IMR-90 (cell line): ENCODE measurements at regions not wholly inside any gene's neighbourhood (a gene's known extent, or its start where the extent isn't known, plus 50 kb on each side); places are given as distances from the start of the nearest gene placed in this dataset.

Experiments
- ATAC-seq: fragments of 200-7000 bp; cut with Tn5 transposase; 2 replicates; pipeline ENCODE4 v1.9.1; 2020; ENCODE audit warnings: low read depth, mild to moderate bottlenecking, moderate library complexity
- BruUV-seq: library from RNA; stranded (reverse); fragments of 400-500 nt; replicated peaks from 2 replicates; lab custom pipeline; 2021; lab: Mats Ljungman, UMichigan
- CTCF ChIA-PET: fragments of 300-600 bp; formaldehyde crosslinking; extraction: SDS; loops from one replicate; lab custom pipeline; 2021; ENCODE audit warnings: antibody characterized with exemption; lab: Yijun Ruan, JAX
- POLR2A ChIA-PET: fragments of 300-600 bp; sonication (Branson Sonifier 250); formaldehyde crosslinking; loops from one replicate; lab custom pipeline; 2022; ENCODE audit warnings: antibody characterized with exemption; ENCODE audit not compliant: unreplicated experiment; lab: Charles Lee
- DNase-seq: peaks from one replicate; pipeline ENCODE4 v3.0.0; 2013
- H2AFZ ChIP-seq: replicated peaks from 2 replicates; pipeline ENCODE3; 2013; ENCODE audit warnings: low read length, mild to moderate bottlenecking; ENCODE audit not compliant: poor library complexity
- H2AK5ac ChIP-seq: 2 replicates; pipeline ENCODE4 v1.6.1; 2013; ENCODE audit warnings: low read depth, low read length, inconsistent platforms
- H2AK9ac ChIP-seq: replicated peaks from 2 replicates; pipeline ENCODE3; 2013; ENCODE audit warnings: mild to moderate bottlenecking, low read depth, low read length, moderate library complexity; ENCODE audit not compliant: poor library complexity
- H2BK120ac ChIP-seq: 2 replicates; pipeline ENCODE4 v1.6.1; 2013; ENCODE audit warnings: low read depth, low read length, inconsistent platforms
- H2BK15ac ChIP-seq: 3 replicates; pipeline ENCODE4 v1.6.1; 2013; ENCODE audit warnings: low read depth, low read length, inconsistent platforms
- H2BK20ac ChIP-seq: 2 replicates; pipeline ENCODE4 v1.6.1; 2013; ENCODE audit warnings: low read depth, mild to moderate bottlenecking, inconsistent platforms, low read length, moderate library complexity
- H2BK5ac ChIP-seq: 2 replicates; pipeline ENCODE4 v1.6.1; 2013; ENCODE audit warnings: mild to moderate bottlenecking, low read depth, low read length, inconsistent platforms; ENCODE audit not compliant: poor library complexity, severe bottlenecking
- H3K14ac ChIP-seq: replicated peaks from 2 replicates; pipeline ENCODE4 v1.6.1; 2013; ENCODE audit warnings: low read depth, low read length, inconsistent platforms
- H3K18ac ChIP-seq: 2 replicates; pipeline ENCODE4 v1.6.1; 2013; ENCODE audit warnings: low read depth, low read length, control low read depth
- H3K23ac ChIP-seq: 2 replicates; pipeline ENCODE4 v1.6.1; 2013; ENCODE audit warnings: low read depth, low read length, inconsistent platforms
- H3K27ac ChIP-seq: 2 replicates; pipeline ENCODE4 v1.5.1; 2013; ENCODE audit warnings: mild to moderate bottlenecking, control low read depth, low read length; ENCODE audit not compliant: insufficient read depth
- H3K27me3 ChIP-seq: 2 replicates; pipeline ENCODE4 v1.6.1; 2013; ENCODE audit warnings: low read length; ENCODE audit not compliant: control insufficient read depth, insufficient read depth
- H3K36me3 ChIP-seq: 2 replicates; pipeline ENCODE4 v1.6.1; 2013; ENCODE audit warnings: low read length, mixed read lengths; ENCODE audit not compliant: control insufficient read depth, insufficient read depth
- H3K4ac ChIP-seq: 2 replicates; pipeline ENCODE4 v1.6.1; 2013; ENCODE audit warnings: low read depth, low read length, inconsistent platforms
- H3K4me1 ChIP-seq: 2 replicates; pipeline ENCODE4 v1.6.1; 2013; ENCODE audit warnings: low read length, mixed read lengths; ENCODE audit not compliant: control insufficient read depth, insufficient read depth
- H3K4me2 ChIP-seq: 2 replicates; pipeline ENCODE4 v1.6.1; 2013; ENCODE audit warnings: low read depth, mild to moderate bottlenecking, control low read depth, low read length, moderate library complexity
- H3K4me3 ChIP-seq: 2 replicates; pipeline ENCODE4 v1.5.1; 2013; ENCODE audit warnings: low read depth, mild to moderate bottlenecking, control low read depth, low read length, moderate library complexity; ENCODE audit not compliant: insufficient read depth
- H3K56ac ChIP-seq: 2 replicates; pipeline ENCODE4 v1.6.1; 2013; ENCODE audit warnings: low read length, inconsistent platforms; ENCODE audit not compliant: insufficient read depth; ENCODE audit errors: extremely low read depth
- H3K79me1 ChIP-seq, 2 experiments: 2 replicates each; pipeline ENCODE4 v1.6.1; 2013; ENCODE audit warnings: low read length in 2 of 2, inconsistent platforms in 1 of 2, low read depth in 1 of 2
- H3K9ac ChIP-seq: 2 replicates; pipeline ENCODE4 v1.6.1; 2013; ENCODE audit warnings: low read depth, low read length, control low read depth
- H3K9me1 ChIP-seq: 2 replicates; pipeline ENCODE4 v1.6.1; 2013; ENCODE audit warnings: low read length, inconsistent platforms; ENCODE audit not compliant: insufficient read depth
- H3K9me3 ChIP-seq: 2 replicates; pipeline ENCODE4 v1.6.1; 2013; ENCODE audit warnings: low read length; ENCODE audit not compliant: control insufficient read depth, insufficient read depth
- H4K20me1 ChIP-seq: 2 replicates; pipeline ENCODE4 v1.6.1; 2013; ENCODE audit warnings: low read length, inconsistent platforms; ENCODE audit not compliant: insufficient read depth
- H4K5ac ChIP-seq: 2 replicates; pipeline ENCODE4 v1.6.1; 2013; ENCODE audit warnings: mild to moderate bottlenecking, low read depth, low read length, control low read depth
- H4K8ac ChIP-seq, 2 experiments: 2 replicates each; pipeline ENCODE4 v1.6.1; 2013; ENCODE audit warnings: low read depth in 2 of 2, low read length in 2 of 2, control low read depth in 1 of 2, inconsistent platforms in 1 of 2
- H4K91ac ChIP-seq: 2 replicates; pipeline ENCODE4 v1.6.1; 2013; ENCODE audit warnings: low read depth, low read length, inconsistent platforms; ENCODE audit not compliant: insufficient read depth
- BHLHE40 ChIP-seq: fragments of 150-350 bp; IDR thresholded peaks from 2 replicates; pipeline ENCODE4 v1.6.1; 2016; ENCODE audit warnings: mild to moderate bottlenecking, low read depth, low read length
- CEBPB ChIP-seq: IDR thresholded peaks from 2 replicates; pipeline ENCODE4 v1.6.1; 2012; ENCODE audit warnings: low read depth, low read length, improper control_type of control experiment
- CHD1 ChIP-seq: IDR thresholded peaks from 2 replicates; pipeline ENCODE4 v1.6.1; 2012; ENCODE audit warnings: low read depth, low read length, improper control_type of control experiment
- CTCF ChIP-seq: conservative IDR thresholded peaks from 2 replicates; pipeline ENCODE4 v1.5.1; 2012; ENCODE audit warnings: mild to moderate bottlenecking, low read depth, low read length, improper control_type of control experiment
- ELK1 ChIP-seq: fragments of 150-350 bp; IDR thresholded peaks from 2 replicates; pipeline ENCODE4 v1.6.1; 2016; ENCODE audit warnings: low read depth, mild to moderate bottlenecking, low read length, moderate library complexity, borderline replicate concordance
- FOS ChIP-seq: fragments of 150-350 bp; IDR thresholded peaks from 2 replicates; pipeline ENCODE4 v1.6.1; 2016; ENCODE audit warnings: low read depth, low read length
- MAFK ChIP-seq: IDR thresholded peaks from 2 replicates; pipeline ENCODE4 v1.6.1; 2012; ENCODE audit warnings: low read depth, low read length, improper control_type of control experiment
- MAZ ChIP-seq: IDR thresholded peaks from 2 replicates; pipeline ENCODE4 v1.6.1; 2012; ENCODE audit warnings: low read depth, mild to moderate bottlenecking, low read length, improper control_type of control experiment, moderate library complexity, borderline replicate concordance
- MXI1 ChIP-seq: IDR thresholded peaks from 2 replicates; pipeline ENCODE4 v1.6.1; 2012; ENCODE audit warnings: low read depth, mild to moderate bottlenecking, low read length, moderate library complexity, borderline replicate concordance
- NFE2L2 ChIP-seq: fragments of 150-350 bp; IDR thresholded peaks from 2 replicates; pipeline ENCODE4 v1.6.1; 2016; ENCODE audit warnings: low read depth, mild to moderate bottlenecking, low read length
- POLR2A ChIP-seq: IDR thresholded peaks from 2 replicates; pipeline ENCODE4 v1.6.1; 2012; ENCODE audit warnings: mild to moderate bottlenecking, low read depth, low read length
- RAD21 ChIP-seq: IDR thresholded peaks from 2 replicates; pipeline ENCODE4 v1.6.1; 2012; ENCODE audit warnings: low read length, improper control_type of control experiment
- RCOR1 ChIP-seq: IDR thresholded peaks from 2 replicates; pipeline ENCODE4 v1.6.1; 2012; ENCODE audit warnings: mild to moderate bottlenecking, low read length, improper control_type of control experiment; ENCODE audit not compliant: insufficient replicate concordance
- RFX5 ChIP-seq: IDR thresholded peaks from 2 replicates; pipeline ENCODE4 v1.8.0; 2012; ENCODE audit warnings: low read depth, mild to moderate bottlenecking, low read length, moderate library complexity
- SMC3 ChIP-seq: fragments of 150-350 bp; IDR thresholded peaks from 2 replicates; pipeline ENCODE4 v1.6.1; 2016; ENCODE audit warnings: low read depth, mild to moderate bottlenecking, antibody characterized with exemption, low read length, moderate library complexity
- USF2 ChIP-seq: fragments of 150-350 bp; IDR thresholded peaks from 2 replicates; pipeline ENCODE4 v1.6.1; 2017; ENCODE audit warnings: mild to moderate bottlenecking, antibody characterized with exemption, low read length, low read depth
- WGBS, 2 experiments: methylation state at CpG; one replicate each; pipeline versions ENCODE4 v1.1.5 to v1.1.7; 2013; ENCODE audit warnings: missing lambda C conversion rate in 2 of 2; ENCODE audit not compliant: insufficient read length in 1 of 2; ENCODE audit errors: extremely low coverage in 2 of 2; 5-methylcytosine and 5-hydroxymethylcytosine counted together
- dilution Hi-C: fragments of 300-500 bp; cut with HindIII; formaldehyde crosslinking; loops from one replicate; pipeline ENCODE4 v1.14.3; 2018; ENCODE audit warnings: low sequenced_read_pairs; ENCODE audit not compliant: unreplicated experiment
- in situ Hi-C: fragments of 300-500 bp; cut with MboI; formaldehyde crosslinking; loops from 3 replicates; pipeline ENCODE4 v1.14.3; 2019; ENCODE audit warnings: low sequenced_read_pairs, inconsistent platforms, mixed read lengths
- intact Hi-C: fragments of 100-400 bp; cut with micrococcal nuclease; formaldehyde crosslinking; loops from 2 replicates; pipeline ENCODE4 v1.10.0; 2022

- Histone ChIP-seq H4K20me1 (no peaks in the 10 kb centered on the region), H3K9me1 (no peaks in the 10 kb centered on the region), H3K4ac (no peak overlapping the region), H3K18ac (no peak overlapping the region), H2BK5ac (no peak overlapping the region), H3K23ac (no peak overlapping the region), H3K56ac (no peak overlapping the region), H3K4me1 (no peaks in the 10 kb centered on the region), H3K14ac (no peak overlapping the region), H3K27me3 (no peaks in the 10 kb centered on the region), H3K27ac (no peak overlapping the region), H4K5ac (no peak overlapping the region), H2AK9ac (no peak overlapping the region), H2BK120ac (no peak overlapping the region), H3K9ac (no peak overlapping the region), H2BK15ac (no peak overlapping the region), H3K4me2 (no peak overlapping the region), H2AFZ (no peak overlapping the region), H3K36me3 (no peaks in the 10 kb centered on the region), H3K4me3 (no peak overlapping the region), H4K8ac (no peak overlapping the region), H2BK20ac (no peak overlapping the region), H3K9me3 (no peaks in the 10 kb centered on the region), H3K79me1 (no peaks in the 10 kb centered on the region), H4K91ac (no peak overlapping the region), H2AK5ac (no peak overlapping the region)
- TF ChIP-seq POLR2A (no peak), CHD1 (no peak), MXI1 (no peak), CEBPB (no peak), CTCF (no peak), RCOR1 (no peak), RAD21 (no peak), MAFK (no peak), RFX5 (no peak), MAZ (no peak), ELK1 (no peak), NFE2L2 (no peak), BHLHE40 (no peak), FOS (no peak), SMC3 (no peak), USF2 (no peak)
- CTCF ChIA-PET, result no interaction called here
- in situ Hi-C loops, result no loop called here
- no TSS peak for BruUV-seq
- ATAC-seq (no peak), DNase-seq (no peak)
- POLR2A ChIA-PET, result no interaction called here
- dilution Hi-C loops, result no loop called here
- intact Hi-C loops, result no loop called here
- WGBS, 2 experiments, result no CpG with 5 or more reads among the region's 1 CpG
Observed at GRCh38 chr6:94052749-94053148, 633.4 kb upstream of the EPHA7 start.
